Testis (tissue), 2 donors: ENCODE measurements at regions not wholly inside any gene's neighbourhood (a gene's known extent, or its start where the extent isn't known, plus 50 kb on each side); places are given as distances from the start of the nearest gene placed in this dataset.

ENCODE experiments used
- CTCF ChIP-seq, 3 experiments: fragments of 450-650 bp in 2 of 3; fragments of 200-600 bp in 1 of 3; sonication (generic) in 1 of 3; IDR thresholded peaks; one replicate each; pipeline ENCODE4 v1.5.1; 2016 to 2019; ENCODE audit warnings: antibody characterized with exemption in 3 of 3, mild to moderate bottlenecking in 2 of 3, moderate library complexity in 1 of 3
- POLR2A ChIP-seq: fragments of 450-650 bp; IDR thresholded peaks from one replicate; pipeline ENCODE4 v1.6.1; 2017; ENCODE audit warnings: antibody characterized with exemption, mild to moderate bottlenecking, moderate library complexity

- no peak for TF ChIP-seq CTCF (IDR thresholded peaks at IDR 0.05)
- no peak for TF ChIP-seq POLR2A
These were observed 142.8 kb upstream of the SMAD3 start for GRCh38 chr15:66922608-66923007.
